ENCODE measurements at regions not wholly inside any gene's neighbourhood (a gene's known extent, or its start where the extent isn't known, plus 50 kb on each side); places are given as distances from the start of the nearest gene placed in this dataset.

DNA sequence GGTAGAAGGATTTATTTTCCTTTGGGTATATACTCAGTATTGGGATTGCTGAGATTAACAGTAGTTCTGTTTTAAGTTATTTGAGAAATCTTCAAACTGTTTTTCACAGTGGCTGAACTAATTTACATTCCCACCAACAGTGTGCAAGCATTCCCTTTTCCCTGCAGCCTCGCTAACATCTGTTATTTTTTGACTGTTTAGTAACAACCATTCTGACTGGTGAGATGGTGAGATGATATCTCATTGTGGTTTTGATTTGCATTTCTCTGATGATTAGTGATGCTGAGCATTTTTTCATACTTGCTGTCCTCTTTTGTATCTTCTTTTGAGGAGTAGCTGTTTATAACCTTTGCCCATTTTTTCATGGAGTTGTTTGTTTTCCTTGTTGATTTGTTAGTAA lies 457.8 kb downstream of the TRAM1L1 start:
- no peak overlapping the region for H3K4me3 ChIP-seq (replicated peaks in 1 of 3; ENCODE audit: insufficient read depth in 1 of 3, low read depth in 2 of 3, low read length in 3 of 3)
- no peak for ATAC-seq
- no peaks in the 10 kb centered on the region for H3K4me1 ChIP-seq (ENCODE audit: insufficient read depth, low read length)
- no peaks in the 10 kb centered on the region for H3K36me3 ChIP-seq (replicated peaks in 1 of 2; ENCODE audit: control insufficient read depth in 1 of 2, insufficient read depth in 2 of 2, low read length in 2 of 2)
- H3K27me3 ChIP-seq (ENCODE audit: control insufficient read depth in 1 of 2, insufficient read depth in 2 of 2, low read length in 2 of 2): no peaks in the 10 kb centered on the region
- intact Hi-C loops (cut with micrococcal nuclease; ENCODE audit: unreplicated experiment): no loop called here
- H3K27ac ChIP-seq (ENCODE audit: extremely low read length, insufficient read depth, low read length): no peak overlapping the region
- no peak overlapping the region for H3K4me2 ChIP-seq (ENCODE audit: low read depth, low read length)
- H3K9me3 ChIP-seq (ENCODE audit: low read length): no peaks in the 10 kb centered on the region
- WGBS (ENCODE audit: low lambda C conversion rate): 5% methylated on average over 1 of the region's 1 CpG
- no peaks in the 10 kb centered on the region for H4K20me1 ChIP-seq (ENCODE audit: insufficient read depth, low read length)
- DNase-seq (ENCODE audit: low spot score): no peak
- no TSS peak for BruUV-seq (replicated peaks)
- H3K9ac ChIP-seq (ENCODE audit: insufficient read depth, low read depth, low read length): no peak overlapping the region
- in situ Hi-C loops (cut with HindIII; ENCODE audit: extremely low pct_ligation_motif_present, low pct_unique_long_range_greater_than_20kb): no loop called here
- POLR2A ChIA-PET: no interaction called here
- no peaks in the 10 kb centered on the region for H3K79me2 ChIP-seq (ENCODE audit: insufficient read depth, low read length)
- H2AFZ ChIP-seq (ENCODE audit: low read length): no peak overlapping the region
- CTCF ChIA-PET (ENCODE audit: low intra/inter-chr PET ratio, low total read pairs): no interaction called here
- no peak for FAIRE-seq
- TF ChIP-seq, protein P1, sequence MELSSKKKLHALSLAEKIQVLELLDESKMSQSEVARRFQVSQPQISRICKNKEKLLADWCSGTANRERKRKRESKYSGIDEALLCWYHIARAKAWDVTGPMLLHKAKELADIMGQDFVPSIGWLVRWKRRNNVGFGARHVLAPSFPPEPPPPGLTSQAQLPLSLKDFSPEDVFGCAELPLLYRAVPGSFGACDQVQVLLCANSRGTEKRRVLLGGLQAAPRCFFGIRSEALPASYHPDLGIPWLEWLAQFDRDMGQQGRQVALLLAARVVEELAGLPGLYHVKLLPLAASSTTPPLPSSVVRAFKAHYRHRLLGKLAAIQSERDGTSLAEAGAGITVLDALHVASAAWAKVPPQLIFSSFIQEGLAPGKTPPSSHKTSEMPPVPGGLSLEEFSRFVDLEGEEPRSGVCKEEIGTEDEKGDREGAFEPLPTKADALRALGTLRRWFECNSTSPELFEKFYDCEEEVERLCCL (CRISPR knock-in tag; IDR thresholded peaks at IDR 0.05; ENCODE audit: borderline replicate concordance): no peak
- TF ChIP-seq, protein P2, sequence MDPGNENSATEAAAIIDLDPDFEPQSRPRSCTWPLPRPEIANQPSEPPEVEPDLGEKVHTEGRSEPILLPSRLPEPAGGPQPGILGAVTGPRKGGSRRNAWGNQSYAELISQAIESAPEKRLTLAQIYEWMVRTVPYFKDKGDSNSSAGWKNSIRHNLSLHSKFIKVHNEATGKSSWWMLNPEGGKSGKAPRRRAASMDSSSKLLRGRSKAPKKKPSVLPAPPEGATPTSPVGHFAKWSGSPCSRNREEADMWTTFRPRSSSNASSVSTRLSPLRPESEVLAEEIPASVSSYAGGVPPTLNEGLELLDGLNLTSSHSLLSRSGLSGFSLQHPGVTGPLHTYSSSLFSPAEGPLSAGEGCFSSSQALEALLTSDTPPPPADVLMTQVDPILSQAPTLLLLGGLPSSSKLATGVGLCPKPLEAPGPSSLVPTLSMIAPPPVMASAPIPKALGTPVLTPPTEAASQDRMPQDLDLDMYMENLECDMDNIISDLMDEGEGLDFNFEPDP (CRISPR knock-in tag; conservative IDR thresholded peaks at IDR 0.05): no peak
- TF ChIP-seq, protein P3, sequence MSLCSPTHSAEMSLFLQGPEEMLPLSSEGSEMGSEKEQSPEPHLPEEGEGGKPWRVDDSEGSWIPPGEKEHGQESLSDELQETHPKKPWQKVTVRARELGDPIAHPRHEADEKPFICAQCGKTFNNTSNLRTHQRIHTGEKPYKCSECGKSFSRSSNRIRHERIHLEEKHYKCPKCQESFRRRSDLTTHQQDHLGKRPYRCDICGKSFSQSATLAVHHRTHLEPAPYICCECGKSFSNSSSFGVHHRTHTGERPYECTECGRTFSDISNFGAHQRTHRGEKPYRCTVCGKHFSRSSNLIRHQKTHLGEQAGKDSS (CRISPR knock-in tag; IDR thresholded peaks at IDR 0.05; ENCODE audit: borderline replicate concordance, low read depth): no peak
- TF ChIP-seq XRCC5 (optimal IDR thresholded peaks at IDR 0.05; ENCODE audit: low read length) (no peak), DMAP1 (CRISPR knock-in tag; IDR thresholded peaks at IDR 0.05) (no peak), CBX1 (IDR thresholded peaks at IDR 0.05; ENCODE audit: low read depth) (no peak), PCBP2 (optimal IDR thresholded peaks at IDR 0.05; ENCODE audit: low read depth, low read length, poor library complexity, severe bottlenecking) (no peak), ZNF230 (CRISPR knock-in tag; IDR thresholded peaks at IDR 0.05) (no peak)
- TF ChIP-seq, protein P4, sequence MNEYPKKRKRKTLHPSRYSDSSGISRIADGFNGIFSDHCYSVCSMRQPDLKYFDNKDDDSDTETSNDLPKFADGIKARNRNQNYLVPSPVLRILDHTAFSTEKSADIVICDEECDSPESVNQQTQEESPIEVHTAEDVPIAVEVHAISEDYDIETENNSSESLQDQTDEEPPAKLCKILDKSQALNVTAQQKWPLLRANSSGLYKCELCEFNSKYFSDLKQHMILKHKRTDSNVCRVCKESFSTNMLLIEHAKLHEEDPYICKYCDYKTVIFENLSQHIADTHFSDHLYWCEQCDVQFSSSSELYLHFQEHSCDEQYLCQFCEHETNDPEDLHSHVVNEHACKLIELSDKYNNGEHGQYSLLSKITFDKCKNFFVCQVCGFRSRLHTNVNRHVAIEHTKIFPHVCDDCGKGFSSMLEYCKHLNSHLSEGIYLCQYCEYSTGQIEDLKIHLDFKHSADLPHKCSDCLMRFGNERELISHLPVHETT (CRISPR knock-in tag; conservative IDR thresholded peaks at IDR 0.05): no peak
- TF ChIP-seq, protein P5, sequence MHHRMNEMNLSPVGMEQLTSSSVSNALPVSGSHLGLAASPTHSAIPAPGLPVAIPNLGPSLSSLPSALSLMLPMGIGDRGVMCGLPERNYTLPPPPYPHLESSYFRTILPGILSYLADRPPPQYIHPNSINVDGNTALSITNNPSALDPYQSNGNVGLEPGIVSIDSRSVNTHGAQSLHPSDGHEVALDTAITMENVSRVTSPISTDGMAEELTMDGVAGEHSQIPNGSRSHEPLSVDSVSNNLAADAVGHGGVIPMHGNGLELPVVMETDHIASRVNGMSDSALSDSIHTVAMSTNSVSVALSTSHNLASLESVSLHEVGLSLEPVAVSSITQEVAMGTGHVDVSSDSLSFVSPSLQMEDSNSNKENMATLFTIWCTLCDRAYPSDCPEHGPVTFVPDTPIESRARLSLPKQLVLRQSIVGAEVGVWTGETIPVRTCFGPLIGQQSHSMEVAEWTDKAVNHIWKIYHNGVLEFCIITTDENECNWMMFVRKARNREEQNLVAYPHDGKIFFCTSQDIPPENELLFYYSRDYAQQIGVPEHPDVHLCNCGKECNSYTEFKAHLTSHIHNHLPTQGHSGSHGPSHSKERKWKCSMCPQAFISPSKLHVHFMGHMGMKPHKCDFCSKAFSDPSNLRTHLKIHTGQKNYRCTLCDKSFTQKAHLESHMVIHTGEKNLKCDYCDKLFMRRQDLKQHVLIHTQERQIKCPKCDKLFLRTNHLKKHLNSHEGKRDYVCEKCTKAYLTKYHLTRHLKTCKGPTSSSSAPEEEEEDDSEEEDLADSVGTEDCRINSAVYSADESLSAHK (CRISPR knock-in tag; IDR thresholded peaks at IDR 0.05; ENCODE audit: borderline replicate concordance): no peak
- TF ChIP-seq, protein P6, sequence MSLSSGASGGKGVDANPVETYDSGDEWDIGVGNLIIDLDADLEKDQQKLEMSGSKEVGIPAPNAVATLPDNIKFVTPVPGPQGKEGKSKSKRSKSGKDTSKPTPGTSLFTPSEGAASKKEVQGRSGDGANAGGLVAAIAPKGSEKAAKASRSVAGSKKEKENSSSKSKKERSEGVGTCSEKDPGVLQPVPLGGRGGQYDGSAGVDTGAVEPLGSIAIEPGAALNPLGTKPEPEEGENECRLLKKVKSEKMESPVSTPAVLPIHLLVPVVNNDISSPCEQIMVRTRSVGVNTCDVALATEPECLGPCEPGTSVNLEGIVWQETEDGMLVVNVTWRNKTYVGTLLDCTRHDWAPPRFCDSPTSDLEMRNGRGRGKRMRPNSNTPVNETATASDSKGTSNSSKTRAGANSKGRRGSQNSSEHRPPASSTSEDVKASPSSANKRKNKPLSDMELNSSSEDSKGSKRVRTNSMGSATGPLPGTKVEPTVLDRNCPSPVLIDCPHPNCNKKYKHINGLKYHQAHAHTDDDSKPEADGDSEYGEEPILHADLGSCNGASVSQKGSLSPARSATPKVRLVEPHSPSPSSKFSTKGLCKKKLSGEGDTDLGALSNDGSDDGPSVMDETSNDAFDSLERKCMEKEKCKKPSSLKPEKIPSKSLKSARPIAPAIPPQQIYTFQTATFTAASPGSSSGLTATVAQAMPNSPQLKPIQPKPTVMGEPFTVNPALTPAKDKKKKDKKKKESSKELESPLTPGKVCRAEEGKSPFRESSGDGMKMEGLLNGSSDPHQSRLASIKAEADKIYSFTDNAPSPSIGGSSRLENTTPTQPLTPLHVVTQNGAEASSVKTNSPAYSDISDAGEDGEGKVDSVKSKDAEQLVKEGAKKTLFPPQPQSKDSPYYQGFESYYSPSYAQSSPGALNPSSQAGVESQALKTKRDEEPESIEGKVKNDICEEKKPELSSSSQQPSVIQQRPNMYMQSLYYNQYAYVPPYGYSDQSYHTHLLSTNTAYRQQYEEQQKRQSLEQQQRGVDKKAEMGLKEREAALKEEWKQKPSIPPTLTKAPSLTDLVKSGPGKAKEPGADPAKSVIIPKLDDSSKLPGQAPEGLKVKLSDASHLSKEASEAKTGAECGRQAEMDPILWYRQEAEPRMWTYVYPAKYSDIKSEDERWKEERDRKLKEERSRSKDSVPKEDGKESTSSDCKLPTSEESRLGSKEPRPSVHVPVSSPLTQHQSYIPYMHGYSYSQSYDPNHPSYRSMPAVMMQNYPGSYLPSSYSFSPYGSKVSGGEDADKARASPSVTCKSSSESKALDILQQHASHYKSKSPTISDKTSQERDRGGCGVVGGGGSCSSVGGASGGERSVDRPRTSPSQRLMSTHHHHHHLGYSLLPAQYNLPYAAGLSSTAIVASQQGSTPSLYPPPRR (CRISPR knock-in tag; IDR thresholded peaks at IDR 0.05; ENCODE audit: borderline replicate concordance): no peak

All from HepG2 (cell line).